ENCODE measurements at regions not wholly inside any gene's neighbourhood (a gene's known extent, or its start where the extent isn't known, plus 50 kb on each side); places are given as distances from the start of the nearest gene placed in this dataset.

GRCh38 chr12:38956337-38956736 lies 50.9 kb upstream of the CPNE8 start:
- no peak for TF ChIP-seq YY1 (IDR thresholded peaks at IDR 0.05; ENCODE audit: insufficient read depth, insufficient read length)
- TF ChIP-seq SUZ12 (IDR thresholded peaks at IDR 0.05; ENCODE audit: extremely low read depth, insufficient read depth, insufficient read length): no peak
- no peak for TF ChIP-seq ZNF274 (IDR thresholded peaks at IDR 0.05; ENCODE audit: low read depth, low read length)
